ENCODE measurements at regions not wholly inside any gene's neighbourhood (a gene's known extent, or its start where the extent isn't known, plus 50 kb on each side); places are given as distances from the start of the nearest gene placed in this dataset.

GRCh38 chr14:83118029-83118428 is 1584.4 kb upstream of the SEL1L start:
- no peaks in the 10 kb centered on the region for H3K36me3 Mint-ChIP-seq (ENCODE audit: unreplicated experiment)
- H3K27ac Mint-ChIP-seq (ENCODE audit: unreplicated experiment): no peak overlapping the region

GRCh38 chr14:83120187-83120586 is 1586.5 kb upstream of the SEL1L start:
- Mint-ChIP-seq H3K4me1 (ENCODE audit: unreplicated experiment) (no peaks in the 10 kb centered on the region), H3K27ac (ENCODE audit: unreplicated experiment) (no peak overlapping the region), H3K4me3 (ENCODE audit: unreplicated experiment) (no peak overlapping the region), H3K9me3 (ENCODE audit: unreplicated experiment) (no peaks in the 10 kb centered on the region), H3K27me3 (ENCODE audit: unreplicated experiment) (peaks cover 12% of the 10 kb centered on the region), H3K36me3 (ENCODE audit: unreplicated experiment) (no peaks in the 10 kb centered on the region)
- DNase-seq (ENCODE audit: extremely low spot score, unreplicated experiment): no peak
- no peak for TF ChIP-seq CTCF (IDR thresholded peaks at IDR 0.05)

More at GRCh38 chr14:83118029-83118428, 1584.4 kb upstream of the SEL1L start:
- H3K4me3 Mint-ChIP-seq (ENCODE audit: unreplicated experiment): no peak overlapping the region
- H3K4me1 Mint-ChIP-seq (ENCODE audit: unreplicated experiment): no peaks in the 10 kb centered on the region
- no peaks in the 10 kb centered on the region for H3K9me3 Mint-ChIP-seq (ENCODE audit: unreplicated experiment)
- DNase-seq (ENCODE audit: extremely low spot score, unreplicated experiment): no peak
- no peak for TF ChIP-seq CTCF (IDR thresholded peaks at IDR 0.05)
- H3K27me3 Mint-ChIP-seq (ENCODE audit: unreplicated experiment): peaks cover 7% of the 10 kb centered on the region

GRCh38 chr14:83126076-83126475 is 1592.4 kb upstream of the SEL1L start:
- peaks cover 19% of the 10 kb centered on the region for H3K27me3 Mint-ChIP-seq (ENCODE audit: unreplicated experiment)
- no peaks in the 10 kb centered on the region for H3K4me1 Mint-ChIP-seq (ENCODE audit: unreplicated experiment)
- DNase-seq (ENCODE audit: extremely low spot score, unreplicated experiment): no peak
- H3K9me3 Mint-ChIP-seq (ENCODE audit: unreplicated experiment): no peaks in the 10 kb centered on the region
- no peaks in the 10 kb centered on the region for H3K36me3 Mint-ChIP-seq (ENCODE audit: unreplicated experiment)
- H3K4me3 Mint-ChIP-seq (ENCODE audit: unreplicated experiment): no peak overlapping the region
- no peak for TF ChIP-seq CTCF (IDR thresholded peaks at IDR 0.05)
- H3K27ac Mint-ChIP-seq (ENCODE audit: unreplicated experiment): no peak overlapping the region

- Mint-ChIP-seq H3K27ac (ENCODE audit: unreplicated experiment) (no peak overlapping the region), H3K27me3 (ENCODE audit: unreplicated experiment) (peaks cover 25% of the 10 kb centered on the region), H3K4me3 (ENCODE audit: unreplicated experiment) (no peak overlapping the region), H3K36me3 (ENCODE audit: unreplicated experiment) (no peaks in the 10 kb centered on the region), H3K4me1 (ENCODE audit: unreplicated experiment) (no peaks in the 10 kb centered on the region), H3K9me3 (ENCODE audit: unreplicated experiment) (no peaks in the 10 kb centered on the region)
- TF ChIP-seq CTCF (IDR thresholded peaks at IDR 0.05): no peak
- no peak for DNase-seq (ENCODE audit: extremely low spot score, unreplicated experiment)
Measured at GRCh38 chr14:83128783-83129182, 1595.1 kb upstream of the SEL1L start.

GRCh38 chr14:83129496-83129895 is 1595.8 kb upstream of the SEL1L start:
- Mint-ChIP-seq H3K4me3 (ENCODE audit: unreplicated experiment) (no peak overlapping the region), H3K4me1 (ENCODE audit: unreplicated experiment) (no peaks in the 10 kb centered on the region), H3K27ac (ENCODE audit: unreplicated experiment) (no peak overlapping the region), H3K27me3 (ENCODE audit: unreplicated experiment) (peaks cover 28% of the 10 kb centered on the region), H3K36me3 (ENCODE audit: unreplicated experiment) (no peaks in the 10 kb centered on the region), H3K9me3 (ENCODE audit: unreplicated experiment) (no peaks in the 10 kb centered on the region)
- TF ChIP-seq CTCF (IDR thresholded peaks at IDR 0.05): no peak
- DNase-seq (ENCODE audit: extremely low spot score, unreplicated experiment): no peak

All from osteocyte (in vitro differentiated cells).